K562 (cell line): ENCODE measurements at regions not wholly inside any gene's neighbourhood (a gene's known extent, or its start where the extent isn't known, plus 50 kb on each side); places are given as distances from the start of the nearest gene placed in this dataset.
A peak's percentile ranks its signal among the peaks of the same experiment; 100 is the strongest.

Experiments
- ATAC-seq: fragments of 200-7000 bp; cut with Tn5 transposase; 3 replicates; pipeline ENCODE4 v1.9.1; 2020; ENCODE audit warnings: moderate library complexity
- BruUV-seq: library from RNA; stranded (reverse); fragments of 400-500 nt; replicated peaks from 2 replicates; lab custom pipeline; 2021; lab: Mats Ljungman, UMichigan
- CTCF ChIA-PET: fragments of 300-600 bp; formaldehyde crosslinking; extraction: SDS; loops from one replicate; lab custom pipeline; 2021; ENCODE audit warnings: low intra/inter-chr PET ratio; lab: Yijun Ruan, JAX
- POLR2A ChIA-PET: fragments of 300-600, 350-650 bp; sonication (Branson Sonifier 250); formaldehyde crosslinking; extraction: SDS; loops from one replicate; lab custom pipeline; 2021; ENCODE audit warnings: antibody characterized with exemption, inconsistent platforms; lab: Yijun Ruan, JAX
- DNase-seq, 4 experiments: peaks; one replicate each; pipeline versions ENCODE4 v3.0.0 to v3.0.0-alpha.2; 2011 to 2018; ENCODE audit warnings: low spot score in 3 of 4, mixed read lengths in 3 of 4; ENCODE audit errors: extremely low read depth in 1 of 4
- FAIRE-seq: peaks from 2 replicates; lab custom pipeline; 2011; peaks lifted over from hg19 to GRCh38; lab: Jason Lieb, UNC
- H2AFZ ChIP-seq: 2 replicates; pipeline ENCODE4 v1.6.0; 2011; ENCODE audit warnings: low read depth, low read length, control low read depth, inconsistent platforms
- H3K27ac ChIP-seq: fragments of 200-600 bp; 3 replicates; pipeline ENCODE4 v1.8.0; 2011; ENCODE audit warnings: low read depth, mild to moderate bottlenecking, control low read depth, inconsistent platforms, low read length, moderate library complexity, mixed read lengths; ENCODE audit errors: extremely low read depth
- H3K27me3 ChIP-seq, 2 experiments: fragments of 300-600 bp in 1 of 2; 2 replicates in 1 of 2; 3 replicates in 1 of 2; pipeline versions ENCODE4 v1.6.0 to v1.8.0; 2011; ENCODE audit warnings: inconsistent platforms in 2 of 2, low read length in 2 of 2, mild to moderate bottlenecking in 1 of 2, mixed read lengths in 1 of 2, moderate library complexity in 1 of 2; ENCODE audit not compliant: control insufficient read depth in 2 of 2, insufficient read depth in 2 of 2
- H3K36me3 ChIP-seq: fragments of 300-600 bp; 3 replicates; pipeline ENCODE4 v1.8.0; 2011; ENCODE audit warnings: mild to moderate bottlenecking, low read length, inconsistent platforms; ENCODE audit not compliant: control insufficient read depth, insufficient read depth
- H3K4me1 ChIP-seq, 2 experiments: fragments of 200-600 bp in 1 of 2; replicated peaks in 1 of 2; 2 replicates in 1 of 2; 3 replicates in 1 of 2; pipeline versions ENCODE4 v1.5.1 to v1.8.0; 2011; ENCODE audit warnings: inconsistent platforms in 2 of 2, low read length in 2 of 2, mild to moderate bottlenecking in 1 of 2, mixed read lengths in 1 of 2, moderate library complexity in 1 of 2; ENCODE audit not compliant: control insufficient read depth in 2 of 2, insufficient read depth in 2 of 2
- H3K4me2 ChIP-seq: 2 replicates; pipeline ENCODE4 v1.6.1; 2011; ENCODE audit warnings: low read length, control low read depth, inconsistent platforms, mixed read lengths; ENCODE audit not compliant: insufficient read depth
- H3K4me3 ChIP-seq: fragments of 200-600 bp; sonication (generic), shearing (Covaris generic); 2 replicates; pipeline ENCODE4 v1.5.1; 2016; ENCODE audit warnings: control low read depth, inconsistent platforms
- H3K79me2 ChIP-seq: fragments of 200-600 bp; 3 replicates; pipeline ENCODE4 v1.8.0; 2011; ENCODE audit warnings: low read length, inconsistent platforms; ENCODE audit not compliant: control insufficient read depth, insufficient read depth
- H3K9ac ChIP-seq, 2 experiments: 2 replicates each; pipeline versions ENCODE4 v1.6.0 to v1.6.1; 2011; ENCODE audit warnings: low read depth in 2 of 2, low read length in 2 of 2, control low read depth in 1 of 2, inconsistent platforms in 1 of 2, mild to moderate bottlenecking in 1 of 2, mixed read lengths in 1 of 2; ENCODE audit not compliant: insufficient read depth in 1 of 2
- H3K9me1 ChIP-seq: one replicate; pipeline ENCODE4 v1.6.0; 2011; ENCODE audit warnings: inconsistent platforms, mild to moderate bottlenecking, low read length, moderate library complexity; ENCODE audit not compliant: control insufficient read depth, insufficient read depth
- H3K9me3 ChIP-seq: replicated peaks from 2 replicates; pipeline ENCODE4 v1.5.1; 2011; ENCODE audit warnings: low read depth, low read length, inconsistent platforms; ENCODE audit not compliant: control insufficient read depth, insufficient read depth
- H4K20me1 ChIP-seq: replicated peaks from 2 replicates; pipeline ENCODE4 v1.6.1; 2011; ENCODE audit warnings: low read length, inconsistent platforms, mixed read lengths; ENCODE audit not compliant: control insufficient read depth, insufficient read depth
- EZH2 ChIP-seq: IDR thresholded peaks from 2 replicates; pipeline ENCODE4 v1.6.1; 2012; ENCODE audit warnings: low read depth, mild to moderate bottlenecking, inconsistent platforms, low read length, borderline replicate concordance
- FOXJ3 ChIP-seq: sonication (generic); formaldehyde crosslinking; IDR thresholded peaks from 2 replicates; pipeline ENCODE4 v1.4.0; 2020; ENCODE audit warnings: mild to moderate bottlenecking, missing genetic modification reagents
- GABPB1 ChIP-seq: sonication (generic); formaldehyde crosslinking; IDR thresholded peaks from 2 replicates; pipeline ENCODE4 v1.8.0; 2022; ENCODE audit warnings: mild to moderate bottlenecking, missing genetic modification reagents
- GTF2A2 ChIP-seq: IDR thresholded peaks from 2 replicates; pipeline ENCODE4 v1.6.1; 2016; ENCODE audit warnings: mild to moderate bottlenecking, missing genetic modification characterization, missing compliant biosample characterization
- GTF2E2 ChIP-seq: fragments of 200-800 bp; sonication (Bioruptor generic); IDR thresholded peaks from 2 replicates; pipeline ENCODE4 v1.6.1; 2016; ENCODE audit warnings: missing genetic modification characterization, missing compliant biosample characterization
- LARP7 ChIP-seq: fragments of 450-650 bp; IDR thresholded peaks from 2 replicates; pipeline ENCODE4 v1.6.1; 2016
- MAFF ChIP-seq: IDR thresholded peaks from 2 replicates; pipeline ENCODE4 v1.6.1; 2012; ENCODE audit warnings: low read length, improper control_type of control experiment
- MCM3 ChIP-seq: fragments of 450-650 bp; IDR thresholded peaks from 2 replicates; pipeline ENCODE4 v1.6.1; 2016
- NFRKB ChIP-seq: fragments of 450-650 bp; IDR thresholded peaks from 2 replicates; pipeline ENCODE4 v1.6.1; 2016; ENCODE audit warnings: low read depth
- PRMT5 ChIP-seq: sonication (generic); formaldehyde crosslinking; IDR thresholded peaks from 2 replicates; pipeline ENCODE4 v1.5.0; 2020; ENCODE audit warnings: missing genetic modification reagents
- SMARCA5 ChIP-seq: fragments of 450-650 bp; IDR thresholded peaks from 2 replicates; pipeline ENCODE4 v1.6.1; 2016
- STAG1 ChIP-seq: sonication (generic); formaldehyde crosslinking; IDR thresholded peaks from 2 replicates; pipeline ENCODE4 v1.5.0; 2020; ENCODE audit warnings: missing genetic modification reagents, borderline replicate concordance
- TCF7 ChIP-seq: sonication (generic); IDR thresholded peaks from 2 replicates; pipeline ENCODE4 v1.6.1; 2016; ENCODE audit warnings: antibody characterized with exemption, borderline replicate concordance
- TEAD4 ChIP-seq, 2 experiments: sonication (generic) in 1 of 2; formaldehyde crosslinking in 1 of 2; IDR thresholded peaks; 2 replicates each; pipeline versions ENCODE4 v1.6.1 to v1.8.0; 2012 to 2022; ENCODE audit warnings: borderline replicate concordance in 1 of 2, inconsistent platforms in 1 of 2, low read length in 1 of 2, mild to moderate bottlenecking in 1 of 2, missing genetic modification reagents in 1 of 2
- THRAP3 ChIP-seq: fragments of 450-650 bp; IDR thresholded peaks from 2 replicates; pipeline ENCODE4 v1.6.1; 2016; ENCODE audit warnings: mild to moderate bottlenecking, inconsistent platforms, borderline replicate concordance
- WHSC1 ChIP-seq: IDR thresholded peaks from one replicate; pipeline ENCODE4 v1.6.1; 2012; ENCODE audit warnings: low read length, control low read depth, inconsistent platforms
- WGBS: fragments of 100-300 bp; shearing (Covaris generic); methylation state at CpG from one replicate; pipeline ENCODE4 v1.1.6; 2016; ENCODE audit warnings: low coverage, mixed read lengths; ENCODE audit not compliant: insufficient coverage; ENCODE audit errors: missing lambda C conversion rate; 5-methylcytosine and 5-hydroxymethylcytosine counted together
- in situ Hi-C: fragments of 300-500 bp; cut with MboI; formaldehyde crosslinking; loops from 4 replicates; pipeline ENCODE4 v1.15.0; 2018; ENCODE audit warnings: inconsistent platforms, mixed read lengths
- intact Hi-C: fragments of 100-400 bp; cut with micrococcal nuclease; formaldehyde crosslinking; loops from 2 replicates; pipeline ENCODE4 v1.14.2; 2022
- TF ChIP-seq, protein P1 (sequence below), 2 experiments: fragments of 200-800 bp in 1 of 2; sonication (Bioruptor generic) in 1 of 2; sonication (generic) in 1 of 2; formaldehyde crosslinking in 1 of 2; IDR thresholded peaks in 1 of 2; conservative IDR thresholded peaks in 1 of 2; 2 replicates each; pipeline versions ENCODE4 v1.5.0 to v1.6.1; 2016 to 2020; ENCODE audit warnings: missing compliant biosample characterization in 1 of 2, missing genetic modification characterization in 1 of 2, missing genetic modification reagents in 1 of 2
- TF ChIP-seq, protein P2 (sequence below): fragments of 200-800 bp; sonication (Bioruptor generic); IDR thresholded peaks from 2 replicates; pipeline ENCODE4 v1.6.1; 2017; ENCODE audit warnings: missing genetic modification characterization, missing compliant biosample characterization
- TF ChIP-seq, protein P3 (sequence below), 2 experiments: IDR thresholded peaks; 2 replicates each; pipeline ENCODE4 v1.6.1; 2011; ENCODE audit warnings: borderline replicate concordance in 1 of 2, control low read depth in 1 of 2, low read depth in 1 of 2, low read length in 1 of 2, mild to moderate bottlenecking in 1 of 2, mixed read lengths in 1 of 2, moderate library complexity in 1 of 2; ENCODE audit not compliant: insufficient read depth in 1 of 2, insufficient read length in 1 of 2, poor library complexity in 1 of 2, severe bottlenecking in 1 of 2; ENCODE audit errors: extremely low read depth in 1 of 2

DNA sequence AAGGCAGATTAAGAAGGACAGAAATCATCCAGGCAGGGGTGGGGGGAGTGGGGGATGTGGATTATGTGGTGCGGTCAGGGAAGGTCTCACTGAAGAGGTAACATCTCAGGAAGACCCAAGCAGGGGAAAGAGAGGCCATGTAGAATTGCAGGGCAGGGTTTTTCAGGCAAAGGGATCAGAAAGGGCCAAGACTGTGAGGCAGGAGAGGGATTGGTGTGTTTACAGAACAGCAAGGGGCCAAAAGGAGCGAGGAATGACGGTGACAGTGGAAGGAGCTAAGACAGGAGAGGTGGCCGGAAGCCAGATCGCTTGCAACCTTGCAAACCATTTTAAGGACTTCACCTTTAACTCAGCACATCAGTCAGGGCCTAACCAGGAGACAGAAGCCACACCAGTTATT is 535.4 kb upstream of the JARID2 start:
- CTCF ChIA-PET, result no interaction called here
- peak overlapping the region; percentile 15; the same call in 1 of the 2 replicates for H3K4me2 ChIP-seq
- H3K4me1 ChIP-seq, result peaks cover 28 to 71% of the 10 kb centered on the region in 2 experiments
- H3K36me3 ChIP-seq, result no peaks in the 10 kb centered on the region; the same call in 2 of the 3 replicates
- no peaks in the 10 kb centered on the region for H3K27me3 ChIP-seq
- BruUV-seq, result no TSS peak
- no peak overlapping the region for H3K4me3 ChIP-seq
- WGBS, result 63% methylated on average over 5 of the region's 5 CpGs
- H3K9me1 ChIP-seq, result no peaks in the 10 kb centered on the region
- peak overlapping the region; percentile 71 for H2AFZ ChIP-seq
- POLR2A ChIA-PET, result interaction anchor here (0.7 to 2.4 kb wide), 8 partner anchors 8 to 493 kb away, joined by 3 to 11 read pairs (median 4); no protein-coding TSS in a partner anchor
- intact Hi-C loops (loop anchor here (2.0 to 5.0 kb wide), 3 partner anchors 24 to 258 kb away; no protein-coding TSS in a partner anchor), in situ Hi-C loops (no loop called here)
- DNase-seq (no peak), ATAC-seq (no peak), FAIRE-seq (no peak)
- H3K9ac ChIP-seq, result peak overlapping the region; percentile 46 to 66; a peak in 3 of 4 replicates
- H3K9me3 ChIP-seq, result peaks cover 6% of the 10 kb centered on the region
- peak overlapping the region; percentile 91 for H3K27ac ChIP-seq
- H4K20me1 ChIP-seq, result no peaks in the 10 kb centered on the region
- no peaks in the 10 kb centered on the region for H3K79me2 ChIP-seq
- TF ChIP-seq NFRKB, result peak; percentile 86
- no peak for TF ChIP-seq STAG1 (CRISPR knock-in tag)
- no peak for TF ChIP-seq PRMT5 (CRISPR knock-in tag)
- TF ChIP-seq, protein P1, sequence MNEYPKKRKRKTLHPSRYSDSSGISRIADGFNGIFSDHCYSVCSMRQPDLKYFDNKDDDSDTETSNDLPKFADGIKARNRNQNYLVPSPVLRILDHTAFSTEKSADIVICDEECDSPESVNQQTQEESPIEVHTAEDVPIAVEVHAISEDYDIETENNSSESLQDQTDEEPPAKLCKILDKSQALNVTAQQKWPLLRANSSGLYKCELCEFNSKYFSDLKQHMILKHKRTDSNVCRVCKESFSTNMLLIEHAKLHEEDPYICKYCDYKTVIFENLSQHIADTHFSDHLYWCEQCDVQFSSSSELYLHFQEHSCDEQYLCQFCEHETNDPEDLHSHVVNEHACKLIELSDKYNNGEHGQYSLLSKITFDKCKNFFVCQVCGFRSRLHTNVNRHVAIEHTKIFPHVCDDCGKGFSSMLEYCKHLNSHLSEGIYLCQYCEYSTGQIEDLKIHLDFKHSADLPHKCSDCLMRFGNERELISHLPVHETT (CRISPR knock-in tag; conservative IDR thresholded peaks at IDR 0.05 in 1 of 2, IDR thresholded peaks at IDR 0.05 in 1 of 2), result 0 out of 4 replicates have a peak, but pooled peaks of 1 of the 2 experiments have one; percentile 0
- TF ChIP-seq, protein P2, sequence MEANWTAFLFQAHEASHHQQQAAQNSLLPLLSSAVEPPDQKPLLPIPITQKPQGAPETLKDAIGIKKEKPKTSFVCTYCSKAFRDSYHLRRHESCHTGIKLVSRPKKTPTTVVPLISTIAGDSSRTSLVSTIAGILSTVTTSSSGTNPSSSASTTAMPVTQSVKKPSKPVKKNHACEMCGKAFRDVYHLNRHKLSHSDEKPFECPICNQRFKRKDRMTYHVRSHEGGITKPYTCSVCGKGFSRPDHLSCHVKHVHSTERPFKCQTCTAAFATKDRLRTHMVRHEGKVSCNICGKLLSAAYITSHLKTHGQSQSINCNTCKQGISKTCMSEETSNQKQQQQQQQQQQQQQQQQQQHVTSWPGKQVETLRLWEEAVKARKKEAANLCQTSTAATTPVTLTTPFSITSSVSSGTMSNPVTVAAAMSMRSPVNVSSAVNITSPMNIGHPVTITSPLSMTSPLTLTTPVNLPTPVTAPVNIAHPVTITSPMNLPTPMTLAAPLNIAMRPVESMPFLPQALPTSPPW (CRISPR knock-in tag), result peak; percentile 2; the same call in 1 of the 2 replicates
- TF ChIP-seq SMARCA5, result peak; percentile 28; the same call in 1 of the 2 replicates
- no peak for TF ChIP-seq GABPB1 (CRISPR knock-in tag)
- TF ChIP-seq LARP7, result 0 out of 2 replicates have a peak, but pooled peaks have one; percentile 36
- TF ChIP-seq, protein P3, sequence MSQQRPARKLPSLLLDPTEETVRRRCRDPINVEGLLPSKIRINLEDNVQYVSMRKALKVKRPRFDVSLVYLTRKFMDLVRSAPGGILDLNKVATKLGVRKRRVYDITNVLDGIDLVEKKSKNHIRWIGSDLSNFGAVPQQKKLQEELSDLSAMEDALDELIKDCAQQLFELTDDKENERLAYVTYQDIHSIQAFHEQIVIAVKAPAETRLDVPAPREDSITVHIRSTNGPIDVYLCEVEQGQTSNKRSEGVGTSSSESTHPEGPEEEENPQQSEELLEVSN (IDR thresholded peaks at IDR 0.05; ENCODE audit: borderline replicate concordance in 1 of 2, extremely low read depth in 1 of 2, insufficient read depth in 1 of 2, insufficient read length in 1 of 2, low read depth in 1 of 2, low read length in 1 of 2, poor library complexity in 1 of 2, severe bottlenecking in 1 of 2), result no peak
- 0 out of 2 replicates have a peak, but pooled peaks have one; percentile 44 for TF ChIP-seq GTF2A2
- TF ChIP-seq MAFF, result no peak
- TF ChIP-seq THRAP3, result 0 out of 2 replicates have a peak, but pooled peaks have one; percentile 30
- TF ChIP-seq TEAD4 (IDR thresholded peaks at IDR 0.05; ENCODE audit: low read length), result 0 out of 2 replicates have a peak, but pooled peaks have one; percentile 1
- no peak for TF ChIP-seq TEAD4 (CRISPR knock-in tag; IDR thresholded peaks at IDR 0.05; ENCODE audit: borderline replicate concordance)
- peak; percentile 10; the same call in 1 of the 2 replicates for TF ChIP-seq GTF2E2 (tag)
- TF ChIP-seq MCM3, result no peak
- peak; percentile 68 for TF ChIP-seq WHSC1
- TF ChIP-seq EZH2, result no peak
- no peak for TF ChIP-seq FOXJ3 (CRISPR knock-in tag)
- TF ChIP-seq TCF7, result no peak
